IPS-15b (cell line): ENCODE measurements at regions not wholly inside any gene's neighbourhood (a gene's known extent, or its start where the extent isn't known, plus 50 kb on each side); places are given as distances from the start of the nearest gene placed in this dataset.

Experiments used
- H3K27me3 ChIP-seq: one replicate; pipeline ENCODE4 v1.6.1; 2013; ENCODE audit warnings: low read length; ENCODE audit not compliant: control insufficient read depth, insufficient read depth
- H3K36me3 ChIP-seq: one replicate; pipeline ENCODE4 v1.6.1; 2013; ENCODE audit warnings: low read length; ENCODE audit not compliant: control insufficient read depth, insufficient read depth
- H3K4me1 ChIP-seq: one replicate; pipeline ENCODE4 v1.6.1; 2013; ENCODE audit warnings: mild to moderate bottlenecking, low read length; ENCODE audit not compliant: control insufficient read depth, insufficient read depth
- H3K4me3 ChIP-seq: one replicate; pipeline ENCODE4 v1.5.1; 2013; ENCODE audit warnings: low read depth, low read length
- H3K9ac ChIP-seq: one replicate; pipeline ENCODE4 v1.6.1; 2013; ENCODE audit warnings: low read depth, mild to moderate bottlenecking, low read length
- H3K9me3 ChIP-seq: one replicate; pipeline ENCODE4 v1.6.1; 2013; ENCODE audit warnings: mild to moderate bottlenecking, low read length; ENCODE audit not compliant: control insufficient read depth, insufficient read depth

DNA sequence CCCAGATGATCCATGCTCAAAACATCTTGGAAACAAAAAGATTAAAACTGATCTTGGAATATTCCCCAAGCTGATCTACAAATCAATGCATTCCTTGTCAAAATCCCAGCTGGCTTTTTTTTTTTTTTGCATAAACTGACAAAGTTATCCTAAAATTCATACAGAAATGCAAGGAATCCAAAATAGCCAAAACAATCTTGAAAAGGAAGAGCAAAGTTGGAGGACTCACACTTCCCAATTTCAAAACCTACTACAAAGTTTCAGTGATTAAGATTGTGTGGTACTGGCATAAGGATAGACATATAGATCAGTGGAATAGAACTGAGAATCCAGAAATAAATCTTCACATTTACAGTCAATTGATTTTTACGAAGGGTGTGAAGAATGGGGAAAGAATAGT lies 306.8 kb upstream of the MGAT5 start:
- H3K36me3 ChIP-seq: no peaks in the 10 kb centered on the region
- no peaks in the 10 kb centered on the region for H3K4me1 ChIP-seq
- no peak overlapping the region for H3K9ac ChIP-seq
- no peak overlapping the region for H3K4me3 ChIP-seq
- no peaks in the 10 kb centered on the region for H3K27me3 ChIP-seq
- no peaks in the 10 kb centered on the region for H3K9me3 ChIP-seq

GRCh38 chr2:133948610-133949290 lies 305.1 kb upstream of the MGAT5 start:
- Histone ChIP-seq H3K9ac (no peak overlapping the region), H3K9me3 (no peaks in the 10 kb centered on the region), H3K36me3 (no peaks in the 10 kb centered on the region), H3K27me3 (no peaks in the 10 kb centered on the region), H3K4me1 (no peaks in the 10 kb centered on the region), H3K4me3 (no peak overlapping the region)

- no peak overlapping the region for H3K9ac ChIP-seq
- no peaks in the 10 kb centered on the region for H3K36me3 ChIP-seq
- no peaks in the 10 kb centered on the region for H3K27me3 ChIP-seq
- no peak overlapping the region for H3K4me3 ChIP-seq
- no peaks in the 10 kb centered on the region for H3K9me3 ChIP-seq
- H3K4me1 ChIP-seq: no peaks in the 10 kb centered on the region
These were observed 304.3 kb upstream of the MGAT5 start for GRCh38 chr2:133949595-133949994.

- Histone ChIP-seq H3K27me3 (no peaks in the 10 kb centered on the region), H3K4me3 (no peak overlapping the region), H3K9ac (no peak overlapping the region), H3K4me1 (no peaks in the 10 kb centered on the region), H3K9me3 (no peaks in the 10 kb centered on the region), H3K36me3 (no peaks in the 10 kb centered on the region)
These were observed 302.7 kb upstream of the MGAT5 start for GRCh38 chr2:133951209-133951608.

DNA sequence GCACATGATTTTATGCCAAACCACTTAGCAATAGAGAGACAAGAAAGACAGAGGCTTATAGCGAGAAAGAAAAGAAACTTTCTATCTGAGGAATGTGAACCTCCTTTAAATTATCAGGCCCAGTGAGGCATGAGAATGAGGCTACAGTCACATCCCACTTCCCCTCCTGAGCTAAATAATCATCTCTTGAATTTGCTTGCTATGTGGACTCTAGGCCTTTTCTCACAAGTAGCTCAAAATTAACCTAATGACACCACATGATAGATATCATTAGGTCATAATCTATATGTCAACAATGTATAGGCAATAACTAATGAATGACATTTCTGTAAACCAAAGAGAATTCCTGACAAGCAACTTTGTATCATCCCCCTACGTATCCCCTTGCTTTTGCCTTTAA lies 301.5 kb upstream of the MGAT5 start:
- Histone ChIP-seq H3K4me1 (no peaks in the 10 kb centered on the region), H3K9me3 (no peaks in the 10 kb centered on the region), H3K36me3 (no peaks in the 10 kb centered on the region), H3K9ac (no peak overlapping the region), H3K27me3 (no peaks in the 10 kb centered on the region), H3K4me3 (no peak overlapping the region)

- H3K4me1 ChIP-seq: no peaks in the 10 kb centered on the region
- H3K4me3 ChIP-seq: no peak overlapping the region
- H3K9me3 ChIP-seq: no peaks in the 10 kb centered on the region
- no peaks in the 10 kb centered on the region for H3K36me3 ChIP-seq
- H3K9ac ChIP-seq: no peak overlapping the region
- H3K27me3 ChIP-seq: no peaks in the 10 kb centered on the region
These were observed 301.0 kb upstream of the MGAT5 start for GRCh38 chr2:133952896-133953295.

GRCh38 chr2:133953524-133953923 lies 300.3 kb upstream of the MGAT5 start:
- Histone ChIP-seq H3K36me3 (no peaks in the 10 kb centered on the region), H3K9ac (no peak overlapping the region), H3K4me1 (no peaks in the 10 kb centered on the region), H3K4me3 (no peak overlapping the region), H3K9me3 (no peaks in the 10 kb centered on the region), H3K27me3 (no peaks in the 10 kb centered on the region)

DNA sequence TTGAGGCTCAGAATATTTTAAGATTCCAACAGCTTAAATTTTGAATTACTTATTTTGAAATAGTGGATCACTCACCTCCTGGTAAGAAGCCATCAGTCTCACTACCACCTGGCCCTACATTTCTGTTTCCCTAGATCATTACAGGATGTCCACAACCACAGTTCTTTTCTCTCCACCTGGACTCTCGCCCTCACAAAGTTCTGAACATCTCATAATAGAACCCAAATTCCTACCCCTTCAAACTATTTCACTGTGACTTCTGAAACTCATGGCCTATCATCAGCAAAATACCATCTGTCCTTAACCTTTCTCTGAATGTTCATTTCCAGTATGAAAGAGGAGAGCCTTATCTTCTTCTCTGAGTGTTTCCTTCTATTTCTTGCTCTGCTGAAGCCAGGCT lies 299.2 kb upstream of the MGAT5 start:
- Histone ChIP-seq H3K36me3 (no peaks in the 10 kb centered on the region), H3K9me3 (no peaks in the 10 kb centered on the region), H3K9ac (no peak overlapping the region), H3K4me3 (no peak overlapping the region), H3K4me1 (no peaks in the 10 kb centered on the region), H3K27me3 (no peaks in the 10 kb centered on the region)

DNA sequence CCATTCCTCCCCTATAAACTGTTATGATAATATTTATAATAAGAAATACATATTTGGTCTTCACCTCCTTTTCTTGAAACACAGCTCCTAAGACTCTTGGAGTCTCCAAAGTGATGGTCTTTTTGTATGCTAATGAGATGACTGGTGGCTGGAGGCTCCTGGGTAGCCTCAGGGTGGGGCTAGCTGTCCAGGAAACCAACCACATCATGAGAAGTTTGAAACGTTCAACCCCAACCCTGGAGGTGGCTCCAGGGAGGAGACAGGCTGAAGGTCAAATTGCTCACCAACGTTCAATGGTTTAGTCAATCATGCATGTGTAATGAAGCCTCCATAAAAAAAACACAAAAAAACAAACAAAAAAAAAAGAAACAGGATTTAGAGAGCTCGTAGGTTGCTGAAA lies 298.7 kb upstream of the MGAT5 start:
- no peaks in the 10 kb centered on the region for H3K9me3 ChIP-seq
- no peaks in the 10 kb centered on the region for H3K27me3 ChIP-seq
- H3K9ac ChIP-seq: no peak overlapping the region
- no peaks in the 10 kb centered on the region for H3K36me3 ChIP-seq
- no peak overlapping the region for H3K4me3 ChIP-seq
- no peaks in the 10 kb centered on the region for H3K4me1 ChIP-seq

- Histone ChIP-seq H3K4me1 (no peaks in the 10 kb centered on the region), H3K27me3 (no peaks in the 10 kb centered on the region), H3K9me3 (no peaks in the 10 kb centered on the region), H3K4me3 (no peak overlapping the region), H3K9ac (no peak overlapping the region), H3K36me3 (no peaks in the 10 kb centered on the region)
These were observed 297.4 kb upstream of the MGAT5 start for GRCh38 chr2:133956434-133956935.

GRCh38 chr2:133957724-133958480 lies 296.0 kb upstream of the MGAT5 start:
- no peaks in the 10 kb centered on the region for H3K27me3 ChIP-seq
- no peak overlapping the region for H3K9ac ChIP-seq
- no peaks in the 10 kb centered on the region for H3K4me1 ChIP-seq
- H3K9me3 ChIP-seq: no peaks in the 10 kb centered on the region
- no peaks in the 10 kb centered on the region for H3K36me3 ChIP-seq
- no peak overlapping the region for H3K4me3 ChIP-seq

GRCh38 chr2:133959066-133959465 lies 294.8 kb upstream of the MGAT5 start:
- Histone ChIP-seq H3K9ac (no peak overlapping the region), H3K4me3 (no peak overlapping the region), H3K4me1 (no peaks in the 10 kb centered on the region), H3K9me3 (no peaks in the 10 kb centered on the region), H3K27me3 (no peaks in the 10 kb centered on the region), H3K36me3 (no peaks in the 10 kb centered on the region)
